PC-3 (cell line): ENCODE measurements at regions not wholly inside any gene's neighbourhood (a gene's known extent, or its start where the extent isn't known, plus 50 kb on each side); places are given as distances from the start of the nearest gene placed in this dataset.

ENCODE experiments used
- CTCF ChIP-seq: fragments of 300-600 bp; sonication (generic); conservative IDR thresholded peaks from 2 replicates; pipeline ENCODE4 v1.5.1; 2017; ENCODE audit warnings: antibody characterized with exemption, low read depth, mild to moderate bottlenecking, low read length
- EZH2phosphoT487 ChIP-seq: fragments of 300-600 bp; sonication (generic); IDR thresholded peaks from 2 replicates; pipeline ENCODE4 v1.6.1; 2018; ENCODE audit warnings: mild to moderate bottlenecking, antibody characterized with exemption, low read length, borderline replicate concordance

- TF ChIP-seq EZH2phosphoT487 (no peak), CTCF (no peak)
Observed at GRCh38 chr4:125368146-125368545, 53.4 kb downstream of the FAT4 start.
